OCI-LY7 (cell line): ENCODE measurements at regions not wholly inside any gene's neighbourhood (a gene's known extent, or its start where the extent isn't known, plus 50 kb on each side); places are given as distances from the start of the nearest gene placed in this dataset.

Source experiments
- EZH2phosphoT487 ChIP-seq: fragments of 200-600 bp; sonication (generic); IDR thresholded peaks from 2 replicates; pipeline ENCODE4 v1.6.1; 2018; ENCODE audit warnings: low read depth, borderline replicate concordance, mild to moderate bottlenecking, mixed run types, antibody characterized with exemption, low read length, moderate library complexity, mixed read lengths
- TF ChIP-seq, protein P1 (sequence below): fragments of 200-600 bp; sonication (generic); conservative IDR thresholded peaks from 2 replicates; pipeline ENCODE4 v1.5.1; 2014; ENCODE audit warnings: mild to moderate bottlenecking, antibody characterized with exemption, low read length, moderate library complexity, mixed read lengths

DNA sequence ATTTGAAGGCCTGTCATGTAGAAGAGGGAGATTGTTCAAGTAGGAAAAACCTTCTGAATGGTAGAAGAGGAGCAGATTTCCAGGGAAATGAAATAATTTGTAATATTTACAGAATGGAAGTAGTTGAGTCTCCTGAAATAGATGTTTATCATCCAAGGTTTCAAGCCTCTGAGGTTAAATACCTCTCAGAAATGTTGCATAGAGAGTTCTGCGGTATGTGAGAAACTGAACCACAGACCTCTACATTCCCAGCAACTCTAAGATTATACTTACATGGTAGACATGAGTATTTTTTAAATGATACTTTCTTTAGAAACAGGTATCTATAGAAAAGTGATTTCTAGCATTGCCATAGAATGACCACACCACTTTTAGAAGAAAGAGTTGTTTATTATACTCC, 379.8 kb upstream of the FANCL start:
- TF ChIP-seq, protein P1, sequence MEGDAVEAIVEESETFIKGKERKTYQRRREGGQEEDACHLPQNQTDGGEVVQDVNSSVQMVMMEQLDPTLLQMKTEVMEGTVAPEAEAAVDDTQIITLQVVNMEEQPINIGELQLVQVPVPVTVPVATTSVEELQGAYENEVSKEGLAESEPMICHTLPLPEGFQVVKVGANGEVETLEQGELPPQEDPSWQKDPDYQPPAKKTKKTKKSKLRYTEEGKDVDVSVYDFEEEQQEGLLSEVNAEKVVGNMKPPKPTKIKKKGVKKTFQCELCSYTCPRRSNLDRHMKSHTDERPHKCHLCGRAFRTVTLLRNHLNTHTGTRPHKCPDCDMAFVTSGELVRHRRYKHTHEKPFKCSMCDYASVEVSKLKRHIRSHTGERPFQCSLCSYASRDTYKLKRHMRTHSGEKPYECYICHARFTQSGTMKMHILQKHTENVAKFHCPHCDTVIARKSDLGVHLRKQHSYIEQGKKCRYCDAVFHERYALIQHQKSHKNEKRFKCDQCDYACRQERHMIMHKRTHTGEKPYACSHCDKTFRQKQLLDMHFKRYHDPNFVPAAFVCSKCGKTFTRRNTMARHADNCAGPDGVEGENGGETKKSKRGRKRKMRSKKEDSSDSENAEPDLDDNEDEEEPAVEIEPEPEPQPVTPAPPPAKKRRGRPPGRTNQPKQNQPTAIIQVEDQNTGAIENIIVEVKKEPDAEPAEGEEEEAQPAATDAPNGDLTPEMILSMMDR, result no peak
- no peak for TF ChIP-seq EZH2phosphoT487
